Upper lobe of left lung (tissue), 6 donors: ENCODE measurements at regions not wholly inside any gene's neighbourhood (a gene's known extent, or its start where the extent isn't known, plus 50 kb on each side); places are given as distances from the start of the nearest gene placed in this dataset.
"Not testable (repeated sequence)": the region's sequence is repeated elsewhere in the genome, so short reads cannot be mapped to it uniquely, and the experiment has no call there.

Experiments used
- ATAC-seq, 2 donors: fragments of 200-7000 bp; cut with Tn5 transposase; one replicate each; pipeline ENCODE4 v1.9.1; 2022; ENCODE audit warnings: mild to moderate bottlenecking in 2 of 2, moderate library complexity in 2 of 2; ENCODE audit not compliant: low FRiP score in 2 of 2
- DNase-seq, 2 donors: peaks; one replicate each; pipeline ENCODE4 v3.0.0-alpha.2; 2019 to 2020
- H3K27ac ChIP-seq, 4 donors: fragments of 200-600 bp; sonication (generic); one replicate each; pipeline ENCODE4 v1.5.1; 2016 to 2019
- H3K27me3 ChIP-seq, 4 donors: fragments of 200-600 bp; sonication (generic); one replicate each; pipeline ENCODE4 v1.5.1; 2017 to 2019
- H3K36me3 ChIP-seq, 4 donors: fragments of 200-600 bp; sonication (generic); one replicate each; pipeline ENCODE4 v1.5.1; 2016 to 2019
- H3K4me1 ChIP-seq, 4 donors: fragments of 200-600 bp; sonication (generic); one replicate each; pipeline ENCODE4 v1.5.1; 2018 to 2019
- H3K4me3 ChIP-seq, 4 donors: fragments of 200-600 bp; sonication (generic); one replicate each; pipeline ENCODE4 v1.5.1; 2017 to 2019; ENCODE audit warnings: mild to moderate bottlenecking in 2 of 4, moderate library complexity in 1 of 4
- H3K9me3 ChIP-seq, 4 donors: fragments of 200-600 bp; sonication (generic); one replicate each; pipeline ENCODE4 v1.5.1; 2018 to 2019
- EP300 ChIP-seq, 4 donors: sonication (generic); formaldehyde crosslinking; IDR thresholded peaks; one replicate each; pipeline ENCODE4 v1.5.1; 2017; ENCODE audit warnings: antibody characterized with exemption in 4 of 4, control low read depth in 2 of 4
- POLR2A ChIP-seq, 4 donors: fragments of 450-650 bp; IDR thresholded peaks; one replicate each; pipeline ENCODE4 v1.5.1; 2016 to 2017; ENCODE audit warnings: antibody characterized with exemption in 4 of 4, mild to moderate bottlenecking in 2 of 4
- POLR2AphosphoS5 ChIP-seq, 2 donors: sonication (generic); formaldehyde crosslinking; IDR thresholded peaks; one replicate each; pipeline ENCODE4 v1.5.1; 2017; ENCODE audit warnings: antibody characterized with exemption in 2 of 2
- WGBS, 2 donors: methylation state at CpG; one replicate each; pipeline ENCODE4 v1.1.5; 2017 to 2018; 5-methylcytosine and 5-hydroxymethylcytosine counted together
- TF ChIP-seq, protein P1 (sequence below), 6 experiments: fragments of 450-650 bp in 4 of 6; fragments of 200-600 bp in 2 of 6; sonication (generic) in 2 of 6; IDR thresholded peaks; one replicate each; pipeline ENCODE4 v1.5.1; 2016 to 2019; ENCODE audit warnings: antibody characterized with exemption in 6 of 6
- donor health status: DM: no; HTN: no; CAD: no; lungs with moderate emphysema.
- donor health status: DM: no; HTN: yes; CAD: no; lungs with severe emphysema.

DNA sequence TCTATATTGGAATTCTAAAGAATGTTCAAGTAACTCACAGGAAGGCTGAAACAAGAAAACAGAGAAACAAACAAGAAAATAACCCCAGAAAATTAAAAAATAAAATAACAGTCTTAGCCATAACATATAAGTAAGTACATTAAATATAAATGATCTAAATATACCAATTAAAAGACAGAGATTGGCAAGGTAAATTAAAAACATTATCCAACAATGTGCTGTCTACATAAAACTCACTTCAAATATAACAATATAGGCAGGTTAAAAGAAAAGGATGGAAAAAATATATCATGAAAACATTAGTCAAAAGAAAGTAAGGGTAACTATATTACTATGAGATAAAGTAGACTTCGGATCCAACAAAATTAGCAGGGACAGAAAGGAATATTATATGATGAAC, 98.1 kb upstream of the NANOS1 start:
- H3K36me3 ChIP-seq, result no peaks in the 10 kb centered on the region
- no peak overlapping the region for H3K27ac ChIP-seq
- DNase-seq, result no peak
- no peak for TF ChIP-seq POLR2AphosphoS5 (IDR thresholded peaks at IDR 0.05)
- TF ChIP-seq, protein P1, sequence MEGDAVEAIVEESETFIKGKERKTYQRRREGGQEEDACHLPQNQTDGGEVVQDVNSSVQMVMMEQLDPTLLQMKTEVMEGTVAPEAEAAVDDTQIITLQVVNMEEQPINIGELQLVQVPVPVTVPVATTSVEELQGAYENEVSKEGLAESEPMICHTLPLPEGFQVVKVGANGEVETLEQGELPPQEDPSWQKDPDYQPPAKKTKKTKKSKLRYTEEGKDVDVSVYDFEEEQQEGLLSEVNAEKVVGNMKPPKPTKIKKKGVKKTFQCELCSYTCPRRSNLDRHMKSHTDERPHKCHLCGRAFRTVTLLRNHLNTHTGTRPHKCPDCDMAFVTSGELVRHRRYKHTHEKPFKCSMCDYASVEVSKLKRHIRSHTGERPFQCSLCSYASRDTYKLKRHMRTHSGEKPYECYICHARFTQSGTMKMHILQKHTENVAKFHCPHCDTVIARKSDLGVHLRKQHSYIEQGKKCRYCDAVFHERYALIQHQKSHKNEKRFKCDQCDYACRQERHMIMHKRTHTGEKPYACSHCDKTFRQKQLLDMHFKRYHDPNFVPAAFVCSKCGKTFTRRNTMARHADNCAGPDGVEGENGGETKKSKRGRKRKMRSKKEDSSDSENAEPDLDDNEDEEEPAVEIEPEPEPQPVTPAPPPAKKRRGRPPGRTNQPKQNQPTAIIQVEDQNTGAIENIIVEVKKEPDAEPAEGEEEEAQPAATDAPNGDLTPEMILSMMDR (IDR thresholded peaks at IDR 0.05), result no peak
- no peak for TF ChIP-seq EP300 (IDR thresholded peaks at IDR 0.05)
- no peak for TF ChIP-seq POLR2A (IDR thresholded peaks at IDR 0.05)
- 80 to 82% methylated on average over 1 of the region's 1 CpG for WGBS, 2 donors
- no peak overlapping the region for H3K4me3 ChIP-seq
- ATAC-seq, result no peak
- H3K4me1 ChIP-seq, result no peaks in the 10 kb centered on the region
- H3K9me3 ChIP-seq, result peaks cover 6 to 19% (median 10%) of the 10 kb centered on the region in 4 donors
- no peaks in the 10 kb centered on the region for H3K27me3 ChIP-seq

DNA sequence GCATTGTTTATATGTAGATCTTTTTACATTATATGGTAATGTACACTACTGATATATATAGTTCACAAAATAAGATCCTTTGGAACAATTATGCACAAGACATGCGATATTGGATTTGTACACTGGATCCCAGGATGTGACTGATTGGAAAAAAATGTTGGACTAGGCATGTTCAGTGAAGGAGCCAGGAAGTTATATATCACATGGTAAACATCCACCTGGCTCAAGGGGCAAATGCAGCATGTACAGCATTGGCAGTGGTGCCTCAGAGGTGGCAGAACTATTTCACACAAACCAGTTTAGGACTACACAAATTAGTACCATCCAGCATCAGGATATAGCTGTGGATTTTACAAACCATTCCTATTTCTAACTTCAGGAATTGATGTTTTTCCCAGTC, 97.4 kb upstream of the NANOS1 start:
- not testable (repeated sequence) for ATAC-seq, H3K36me3 ChIP-seq
- WGBS, 2 donors, result 96 to 100% methylated on average over 1 of the region's 1 CpG

DNA sequence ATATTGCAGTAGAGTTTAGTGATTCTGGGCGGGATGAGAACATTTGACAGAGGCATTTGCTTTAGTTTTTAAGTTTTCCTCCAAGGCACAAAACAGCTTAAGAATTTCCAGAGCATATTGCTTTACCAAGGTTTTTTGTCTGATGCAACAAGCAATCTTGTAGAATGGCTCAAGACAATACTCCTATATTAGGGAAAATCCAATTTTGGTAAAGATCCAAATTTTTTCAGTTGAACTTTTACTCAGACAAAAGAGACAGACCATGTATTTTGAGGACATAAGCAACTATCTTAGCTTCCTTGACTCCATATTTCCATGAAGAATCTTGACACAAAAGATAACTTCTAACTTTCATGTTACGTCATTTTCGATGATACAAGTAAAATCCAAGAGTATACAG, 92.3 kb upstream of the NANOS1 start:
- Histone ChIP-seq H3K9me3 (peaks cover 0 to 5% (median 0%) of the 10 kb centered on the region in 4 donors), H3K27me3 (no peaks in the 10 kb centered on the region), H3K4me1 (no peaks in the 10 kb centered on the region), H3K36me3 (no peaks in the 10 kb centered on the region), H3K4me3 (no peak overlapping the region), H3K27ac (no peak overlapping the region)
- ATAC-seq, result no peak
- TF ChIP-seq POLR2A (IDR thresholded peaks at IDR 0.05) (no peak), EP300 (IDR thresholded peaks at IDR 0.05) (no peak), POLR2AphosphoS5 (IDR thresholded peaks at IDR 0.05) (no peak)
- TF ChIP-seq, protein P1 (IDR thresholded peaks at IDR 0.05), result no peak
- WGBS, 2 donors, result 89 to 91% methylated on average over 3 of the region's 3 CpGs
- no peak for DNase-seq

More for the DNA sequence above, 97.4 kb upstream of the NANOS1 start:
- H3K27ac ChIP-seq, H3K4me1 ChIP-seq, H3K27me3 ChIP-seq, DNase-seq, H3K4me3 ChIP-seq: not testable (repeated sequence)
- H3K9me3 ChIP-seq, result peaks cover 6 to 19% (median 10%) of the 10 kb centered on the region in 4 donors

DNA sequence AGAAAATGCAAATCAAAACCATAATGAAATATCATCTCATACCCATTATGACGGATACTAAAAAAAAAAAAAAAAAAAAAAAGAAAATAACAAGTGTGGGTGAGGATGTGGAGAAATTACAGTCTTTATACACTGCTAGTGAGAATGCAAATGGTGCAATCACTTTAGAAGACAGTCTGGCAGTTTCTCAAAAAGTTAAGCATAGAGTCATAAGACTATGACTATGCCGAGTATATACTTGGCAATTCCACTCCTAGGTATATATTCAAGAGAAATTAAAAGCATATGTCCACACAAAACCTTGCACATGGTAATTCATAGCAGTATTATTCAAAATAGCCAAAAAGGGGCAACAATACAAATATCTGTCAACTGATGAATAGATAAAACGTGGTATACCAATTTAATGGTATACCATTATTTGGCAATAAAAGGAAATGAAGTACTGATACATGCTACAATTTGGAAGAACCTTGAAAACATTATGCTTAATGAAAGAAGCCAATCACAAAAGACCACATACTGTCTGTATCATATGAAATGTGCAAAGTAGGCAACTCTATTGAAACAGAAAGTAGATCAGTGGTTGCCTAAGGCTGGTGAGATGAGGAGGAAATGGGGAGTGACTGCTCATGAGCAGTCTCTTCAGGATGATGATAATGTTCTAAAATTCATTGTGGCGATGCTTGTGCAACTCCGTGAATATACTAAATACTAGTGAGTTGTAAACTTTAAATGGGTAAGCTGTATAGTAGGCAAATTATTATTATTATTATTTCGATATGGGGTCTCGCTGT, 90.1 kb upstream of the NANOS1 start:
- H3K27ac ChIP-seq, result no peak overlapping the region
- 86 to 89% methylated on average over 7 of the region's 7 CpGs for WGBS, 2 donors
- DNase-seq (no peak), ATAC-seq (no peak)
- no peaks in the 10 kb centered on the region for H3K4me1 ChIP-seq
- no peaks in the 10 kb centered on the region for H3K27me3 ChIP-seq
- TF ChIP-seq, protein P1 (IDR thresholded peaks at IDR 0.05), result no peak
- no peak for TF ChIP-seq POLR2A (IDR thresholded peaks at IDR 0.05)
- TF ChIP-seq POLR2AphosphoS5 (IDR thresholded peaks at IDR 0.05), result no peak
- no peak for TF ChIP-seq EP300 (IDR thresholded peaks at IDR 0.05)
- no peak overlapping the region for H3K4me3 ChIP-seq
- no peaks in the 10 kb centered on the region for H3K9me3 ChIP-seq
- H3K36me3 ChIP-seq, result no peaks in the 10 kb centered on the region

DNA sequence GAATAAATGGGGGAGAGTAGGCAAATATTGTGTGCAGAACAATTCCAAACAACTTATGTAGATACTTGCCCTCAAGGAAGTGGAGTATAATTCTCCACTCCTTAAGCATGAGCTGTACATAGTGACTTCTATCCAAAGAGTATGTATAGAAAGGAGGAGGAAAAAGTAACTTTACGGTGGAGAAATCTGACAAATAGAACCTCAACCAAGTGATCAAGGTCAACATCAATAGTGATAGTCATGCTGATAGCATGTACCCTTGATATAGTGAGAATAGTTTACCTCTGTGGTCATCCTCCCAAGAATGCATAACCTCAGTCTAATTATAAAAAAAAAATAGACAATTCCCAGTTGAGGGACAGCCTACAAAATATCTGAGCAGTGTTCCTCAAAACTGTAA, 89.1 kb upstream of the NANOS1 start:
- Histone ChIP-seq H3K27me3 (no peaks in the 10 kb centered on the region), H3K36me3 (no peaks in the 10 kb centered on the region), H3K9me3 (no peaks in the 10 kb centered on the region), H3K4me3 (no peak overlapping the region), H3K4me1 (no peaks in the 10 kb centered on the region), H3K27ac (no peak overlapping the region)
- DNase-seq (no peak), ATAC-seq (no peak)
- WGBS, 2 donors, result 85 to 86% methylated on average over 1 of the region's 1 CpG
- no peak for TF ChIP-seq EP300 (IDR thresholded peaks at IDR 0.05)
- TF ChIP-seq, protein P1 (IDR thresholded peaks at IDR 0.05), result no peak
- no peak for TF ChIP-seq POLR2AphosphoS5 (IDR thresholded peaks at IDR 0.05)
- no peak for TF ChIP-seq POLR2A (IDR thresholded peaks at IDR 0.05)
